Fibroblast of mammary gland (primary cell): ENCODE measurements at regions not wholly inside any gene's neighbourhood (a gene's known extent, or its start where the extent isn't known, plus 50 kb on each side); places are given as distances from the start of the nearest gene placed in this dataset.
"Not testable (repeated sequence)": the region's sequence is repeated elsewhere in the genome, so short reads cannot be mapped to it uniquely, and the experiment has no call there.

Experiments used
- DNase-seq: peaks from one replicate; pipeline ENCODE4 v3.0.0-alpha.2; 2010; ENCODE audit warnings: low read depth
- H3K4me3 ChIP-seq: 2 replicates; pipeline ENCODE4 v1.5.1; 2011; ENCODE audit warnings: low read depth, mild to moderate bottlenecking, low read length, moderate library complexity; ENCODE audit not compliant: control insufficient read depth
- TF ChIP-seq, protein P1 (sequence below): conservative IDR thresholded peaks from 2 replicates; pipeline ENCODE4 v1.5.1; 2011; ENCODE audit warnings: low read depth, low read length, inconsistent platforms; ENCODE audit not compliant: control insufficient read depth, insufficient read depth

DNA sequence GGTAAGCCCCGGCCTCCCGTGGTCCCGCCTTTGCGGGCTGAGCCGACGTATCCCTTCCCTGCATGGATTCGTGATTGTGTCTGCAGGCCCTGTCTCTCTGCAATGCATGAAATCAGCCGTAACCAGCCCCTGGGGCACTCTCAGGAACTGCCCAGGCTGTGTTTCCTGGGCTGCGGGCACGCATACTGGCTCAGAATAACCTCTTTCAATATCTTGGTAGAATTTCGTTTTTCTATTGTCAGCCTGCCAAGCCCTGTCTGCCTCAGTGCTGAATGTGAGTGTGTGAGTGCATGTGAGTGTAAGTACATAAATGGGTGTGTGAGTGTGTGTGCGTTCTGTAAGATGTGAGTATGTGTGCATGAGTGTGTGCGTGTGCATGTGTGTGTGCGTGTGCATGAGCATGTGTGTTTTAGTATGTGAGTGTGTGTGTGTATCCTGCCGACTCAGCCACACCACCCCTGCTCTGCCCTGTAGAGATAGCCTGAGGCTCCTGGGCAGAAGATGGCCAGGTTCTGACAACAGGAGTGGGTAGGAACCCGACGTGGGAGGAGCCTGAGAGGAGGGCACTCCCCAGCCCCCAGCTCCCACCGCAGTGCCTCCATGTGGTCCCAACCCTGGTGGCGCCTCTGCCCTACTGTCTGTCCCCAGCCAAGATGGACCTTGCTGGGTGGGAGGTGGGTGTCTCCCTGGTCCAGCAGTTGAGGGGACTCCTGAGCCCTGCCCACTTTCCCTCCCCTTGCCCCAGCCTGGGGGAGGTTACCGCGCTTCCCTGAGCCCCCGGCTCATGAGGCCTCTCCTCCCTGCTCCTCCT lies 268.8 kb downstream of the ADGRD1 start:
- no peak for DNase-seq
- H3K4me3 ChIP-seq, result no peak overlapping the region
- TF ChIP-seq, protein P1, sequence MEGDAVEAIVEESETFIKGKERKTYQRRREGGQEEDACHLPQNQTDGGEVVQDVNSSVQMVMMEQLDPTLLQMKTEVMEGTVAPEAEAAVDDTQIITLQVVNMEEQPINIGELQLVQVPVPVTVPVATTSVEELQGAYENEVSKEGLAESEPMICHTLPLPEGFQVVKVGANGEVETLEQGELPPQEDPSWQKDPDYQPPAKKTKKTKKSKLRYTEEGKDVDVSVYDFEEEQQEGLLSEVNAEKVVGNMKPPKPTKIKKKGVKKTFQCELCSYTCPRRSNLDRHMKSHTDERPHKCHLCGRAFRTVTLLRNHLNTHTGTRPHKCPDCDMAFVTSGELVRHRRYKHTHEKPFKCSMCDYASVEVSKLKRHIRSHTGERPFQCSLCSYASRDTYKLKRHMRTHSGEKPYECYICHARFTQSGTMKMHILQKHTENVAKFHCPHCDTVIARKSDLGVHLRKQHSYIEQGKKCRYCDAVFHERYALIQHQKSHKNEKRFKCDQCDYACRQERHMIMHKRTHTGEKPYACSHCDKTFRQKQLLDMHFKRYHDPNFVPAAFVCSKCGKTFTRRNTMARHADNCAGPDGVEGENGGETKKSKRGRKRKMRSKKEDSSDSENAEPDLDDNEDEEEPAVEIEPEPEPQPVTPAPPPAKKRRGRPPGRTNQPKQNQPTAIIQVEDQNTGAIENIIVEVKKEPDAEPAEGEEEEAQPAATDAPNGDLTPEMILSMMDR, result no peak

DNA sequence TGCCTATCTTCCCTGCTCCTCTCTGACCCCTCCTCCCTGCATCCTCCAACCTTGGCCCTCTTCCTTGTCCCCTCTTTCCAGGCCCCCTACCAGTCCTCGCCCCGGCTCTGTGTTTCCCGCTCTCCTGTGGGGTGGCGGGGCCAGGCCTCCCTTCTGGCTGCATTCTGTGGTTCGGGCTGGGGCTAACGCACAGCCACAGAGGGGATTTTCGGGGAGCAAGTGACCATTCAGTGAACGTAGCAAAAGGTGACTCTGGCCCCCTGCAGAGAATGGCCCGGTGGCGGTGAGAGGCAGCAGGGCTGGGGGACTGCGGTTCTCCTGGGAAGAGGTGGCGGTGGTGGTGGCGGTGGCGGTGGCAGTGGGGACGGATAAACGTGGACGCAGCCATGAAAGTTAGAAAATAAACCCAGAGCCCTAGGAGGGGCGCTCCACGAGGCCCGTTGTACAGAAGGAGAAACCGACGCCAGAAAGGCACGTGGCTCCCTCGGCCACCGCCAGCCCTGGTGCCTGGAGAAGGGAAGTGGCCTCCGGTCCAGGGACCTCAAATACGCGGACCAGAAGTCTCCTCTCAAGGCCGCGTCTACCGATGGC lies 269.6 kb downstream of the ADGRD1 start:
- TF ChIP-seq, protein P1, result no peak
- no peak overlapping the region for H3K4me3 ChIP-seq
- no peak for DNase-seq

DNA sequence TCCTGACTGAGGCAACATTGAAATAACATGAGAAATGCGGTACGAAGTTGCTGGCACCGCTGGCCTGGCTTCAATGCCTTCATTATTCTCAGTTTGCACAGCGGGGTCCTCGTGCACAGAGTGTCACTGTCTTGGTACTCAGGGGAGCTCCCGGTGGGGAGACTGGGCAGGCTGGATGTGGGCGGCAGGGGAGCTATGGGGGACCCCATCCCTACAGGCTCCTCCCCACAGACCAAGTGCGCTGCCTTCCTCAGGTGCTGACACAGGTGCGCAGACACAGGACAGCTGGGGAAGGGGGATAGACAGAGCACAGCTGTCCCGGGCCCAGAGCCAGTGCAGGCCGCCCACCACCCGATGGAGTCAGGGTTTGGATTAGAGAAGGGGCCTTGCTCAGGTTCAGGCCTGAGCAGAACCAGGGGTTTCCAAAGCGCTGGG lies 270.1 kb downstream of the ADGRD1 start:
- TF ChIP-seq, protein P1, result no peak
- no peak overlapping the region for H3K4me3 ChIP-seq
- DNase-seq, result no peak

DNA sequence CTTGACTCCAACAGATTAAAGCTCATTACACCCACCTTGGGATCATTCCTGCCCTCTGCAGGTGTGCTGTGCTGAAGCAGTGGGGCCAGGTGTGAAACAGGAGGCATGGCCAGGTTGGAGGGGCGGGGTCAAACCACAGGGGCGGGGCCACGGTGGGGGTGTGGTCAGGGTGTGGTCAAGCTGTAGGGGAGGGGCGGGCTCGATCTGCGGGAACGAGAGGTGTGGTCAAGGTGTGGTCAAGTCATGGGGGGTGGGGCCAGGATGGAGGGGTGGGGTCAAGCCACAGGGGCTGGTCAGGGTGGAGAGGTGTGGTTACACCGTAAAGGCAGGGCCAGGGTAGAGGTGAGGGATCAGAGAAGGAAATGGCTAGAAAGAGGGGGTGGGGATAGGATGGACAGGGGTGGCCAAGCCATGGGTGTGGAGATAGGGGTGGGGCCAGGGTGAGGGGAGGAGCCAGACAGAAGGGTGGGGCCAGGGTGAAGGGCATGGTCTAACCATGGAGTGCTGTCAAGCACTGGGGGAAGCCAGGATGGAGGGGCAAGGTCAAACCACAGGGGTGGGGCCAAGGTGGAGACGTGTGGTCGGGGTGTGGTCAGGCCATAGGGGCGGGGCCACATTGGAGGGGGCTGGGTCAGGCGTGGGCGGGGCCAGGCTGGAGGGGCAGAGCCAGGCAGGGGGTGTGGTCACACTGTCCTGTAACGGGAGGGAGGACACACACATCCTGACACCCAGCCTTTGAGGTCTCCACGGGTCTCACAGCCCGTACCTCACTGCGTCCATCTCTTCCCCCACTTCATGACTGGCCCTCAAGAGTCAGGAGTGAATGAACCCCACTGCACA lies 270.7 kb downstream of the ADGRD1 start:
- H3K4me3 ChIP-seq, DNase-seq: not testable (repeated sequence)

DNA sequence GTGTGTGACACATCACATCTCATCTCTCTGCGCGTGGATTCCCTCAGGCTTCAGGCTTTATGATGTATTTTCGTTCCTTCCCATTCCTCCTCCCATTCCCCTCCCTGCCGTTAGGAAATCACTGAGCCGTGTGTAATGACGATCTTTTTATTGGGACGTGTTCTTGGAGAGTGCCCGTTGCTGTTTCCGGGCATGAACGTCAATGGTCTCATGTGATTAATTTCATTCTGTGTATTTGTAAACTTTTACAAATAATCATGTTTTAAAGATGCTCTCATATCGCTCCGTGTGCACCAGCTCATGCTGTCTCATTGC lies 271.3 kb downstream of the ADGRD1 start:
- H3K4me3 ChIP-seq, DNase-seq: not testable (repeated sequence)

DNA sequence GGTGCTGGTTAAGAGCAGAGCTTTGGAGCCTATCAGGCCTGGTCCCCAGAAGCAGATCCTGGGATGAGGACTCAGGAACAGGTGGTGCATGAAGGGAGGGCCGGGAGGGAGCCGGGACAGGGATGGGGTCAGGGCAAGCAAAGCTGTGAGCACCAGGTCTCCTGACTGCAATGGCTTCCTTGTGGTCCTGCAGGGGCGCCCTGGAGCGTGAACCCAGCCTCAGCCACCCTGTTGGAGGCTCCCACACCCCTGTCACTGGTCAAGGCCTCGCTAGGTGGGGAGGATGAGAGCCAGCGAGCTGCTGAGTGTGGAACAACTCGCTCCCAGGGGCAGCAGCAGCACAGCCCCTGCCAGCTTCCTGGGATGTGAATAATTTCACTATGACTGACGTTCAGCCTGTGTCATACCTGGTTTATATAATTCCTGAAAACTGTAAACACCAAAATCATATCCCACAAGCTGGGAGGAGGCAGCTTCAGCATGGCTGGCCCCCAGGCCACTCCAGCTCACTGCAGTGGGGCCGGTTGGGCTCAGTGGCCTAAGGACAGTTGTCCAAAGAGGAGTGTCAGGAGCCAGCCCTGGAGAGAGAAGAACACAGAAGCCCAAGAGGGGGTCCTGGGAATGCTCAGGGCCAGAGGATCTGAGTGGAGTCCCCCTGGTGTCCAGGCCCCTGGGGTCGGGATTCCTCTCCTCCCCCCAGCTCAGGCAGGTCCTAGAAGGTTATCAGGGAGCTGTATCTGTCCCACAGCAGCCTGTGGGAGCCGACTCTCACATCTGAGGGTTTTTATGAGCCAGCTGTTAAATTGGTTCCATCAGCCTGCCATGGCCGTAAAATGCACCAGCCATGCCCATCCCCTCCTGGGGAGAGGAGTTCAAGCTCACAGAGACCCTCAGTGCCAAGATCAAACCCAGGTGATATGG lies 272.9 kb downstream of the ADGRD1 start:
- TF ChIP-seq, protein P1, result no peak
- H3K4me3 ChIP-seq, result no peak overlapping the region
- no peak for DNase-seq

DNA sequence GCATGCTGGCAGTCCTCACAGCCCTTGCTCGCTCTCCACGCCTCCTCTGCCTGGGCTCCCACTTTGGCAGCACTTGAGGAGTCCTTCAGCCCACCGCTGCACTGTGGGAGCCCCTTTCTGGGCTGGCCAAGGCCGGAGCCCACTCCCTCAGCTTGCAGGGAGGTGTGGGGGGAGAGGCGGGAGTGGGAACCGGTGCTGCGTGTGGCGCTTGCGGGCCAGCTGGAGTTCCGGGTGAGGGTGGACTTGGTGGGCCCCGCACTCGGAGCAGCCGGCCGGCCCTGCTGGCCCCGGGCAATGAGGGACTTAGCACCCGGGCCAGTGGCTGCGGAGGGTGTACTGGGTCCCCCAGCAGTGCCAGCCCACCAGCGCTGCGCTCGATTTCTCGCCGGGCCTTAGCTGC lies 273.9 kb downstream of the ADGRD1 start:
- DNase-seq, H3K4me3 ChIP-seq: not testable (repeated sequence)

DNA sequence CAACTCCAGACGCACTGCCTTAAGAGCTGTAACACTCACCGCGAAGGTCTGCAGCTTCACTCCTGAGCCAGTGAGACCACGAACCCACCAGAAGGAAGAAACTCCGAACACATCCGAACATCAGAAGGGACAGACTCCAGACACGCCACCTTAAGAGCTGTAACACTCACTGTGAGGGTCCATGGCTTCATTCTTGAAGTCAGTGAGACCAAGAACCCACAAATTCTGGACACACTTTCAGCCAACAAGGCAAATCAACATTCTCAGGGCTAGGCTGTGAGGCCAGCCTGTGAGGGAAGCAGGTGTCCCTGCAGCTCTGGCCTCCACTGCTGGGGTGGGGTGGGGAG lies 275.3 kb downstream of the ADGRD1 start:
- DNase-seq, H3K4me3 ChIP-seq: not testable (repeated sequence)
